GM23338 (cell line): ENCODE measurements at regions not wholly inside any gene's neighbourhood (a gene's known extent, or its start where the extent isn't known, plus 50 kb on each side); places are given as distances from the start of the nearest gene placed in this dataset.

Experiments
- ATAC-seq: fragments of 200-7000 bp; cut with Tn5 transposase; 3 replicates; pipeline ENCODE4 v1.9.1; 2020
- DNase-seq: peaks from one replicate; pipeline ENCODE4 v3.0.0-alpha.2; 2015; ENCODE audit warnings: low spot score
- H2AFZ ChIP-seq: fragments of 200-600 bp; sonication (generic); 2 replicates; pipeline ENCODE4 v1.8.0; 2016; ENCODE audit warnings: antibody characterized with exemption, mild to moderate bottlenecking, moderate library complexity
- H3F3A ChIP-seq: fragments of 200-600 bp; sonication (generic); replicated peaks from 2 replicates; pipeline ENCODE4 v1.8.0; 2017; ENCODE audit warnings: antibody characterized with exemption, mixed run types, low read depth
- H3K27ac ChIP-seq: fragments of 200-600 bp; sonication (generic); 2 replicates; pipeline ENCODE4 v1.6.1; 2016; ENCODE audit warnings: low read depth
- H3K27me3 ChIP-seq: fragments of 200-600 bp; sonication (generic); 2 replicates; pipeline ENCODE4 v1.8.0; 2016; ENCODE audit warnings: mild to moderate bottlenecking, mixed run types, moderate library complexity; ENCODE audit not compliant: insufficient read depth
- H3K36me3 ChIP-seq: fragments of 200-600 bp; sonication (generic); 2 replicates; pipeline ENCODE4 v1.8.0; 2016; ENCODE audit warnings: mild to moderate bottlenecking; ENCODE audit not compliant: insufficient read depth
- H3K4me1 ChIP-seq: fragments of 200-600 bp; sonication (generic); 2 replicates; pipeline ENCODE4 v1.8.0; 2016; ENCODE audit warnings: mild to moderate bottlenecking, moderate library complexity; ENCODE audit not compliant: insufficient read depth
- H3K4me2 ChIP-seq: fragments of 200-600 bp; sonication (generic); 2 replicates; pipeline ENCODE4 v1.7.1; 2017; ENCODE audit warnings: mixed run types
- H3K4me3 ChIP-seq: fragments of 200-600 bp; sonication (generic); 2 replicates; pipeline ENCODE4 v1.6.1; 2016; ENCODE audit warnings: mixed run types
- H3K79me2 ChIP-seq: fragments of 200-600 bp; sonication (generic); replicated peaks from 2 replicates; pipeline ENCODE4 v1.8.0; 2017; ENCODE audit warnings: mild to moderate bottlenecking; ENCODE audit not compliant: insufficient read depth
- H3K9me2 ChIP-seq: fragments of 200-600 bp; sonication (generic); 2 replicates; pipeline ENCODE4 v1.8.0; 2017; ENCODE audit not compliant: insufficient read depth
- H4K20me1 ChIP-seq: fragments of 200-600 bp; sonication (generic); replicated peaks from 2 replicates; pipeline ENCODE4 v1.8.0; 2017; ENCODE audit warnings: mild to moderate bottlenecking; ENCODE audit not compliant: insufficient read depth
- H3K27ac Mint-ChIP-seq: 2 replicates; pipeline ENCODE4 v1.8.0; 2020; ENCODE audit warnings: inconsistent platforms, mild to moderate bottlenecking, moderate library complexity, mixed read lengths
- H3K27me3 Mint-ChIP-seq: 3 replicates; pipeline ENCODE4 v1.8.0; 2022; ENCODE audit warnings: low read depth, mild to moderate bottlenecking, moderate library complexity, mixed read lengths, inconsistent platforms; ENCODE audit not compliant: insufficient read depth, poor library complexity
- H3K36me3 Mint-ChIP-seq: 3 replicates; pipeline ENCODE4 v1.8.0; 2021; ENCODE audit warnings: low read depth, mild to moderate bottlenecking, inconsistent platforms, moderate library complexity, mixed read lengths
- H3K4me1 Mint-ChIP-seq: 3 replicates; pipeline ENCODE4 v1.8.0; 2020; ENCODE audit warnings: mild to moderate bottlenecking, inconsistent platforms, mixed read lengths
- H3K4me3 Mint-ChIP-seq: 3 replicates; pipeline ENCODE4 v1.8.0; 2021; ENCODE audit warnings: moderate library complexity, mild to moderate bottlenecking, inconsistent platforms, mixed read lengths
- H3K9me3 Mint-ChIP-seq: 3 replicates; pipeline ENCODE4 v1.8.0; 2020; ENCODE audit warnings: moderate library complexity, mild to moderate bottlenecking, inconsistent platforms, mixed read lengths
- CREB1 ChIP-seq: fragments of 250-450 bp; sonication (Bioruptor Pico); IDR thresholded peaks from 2 replicates; pipeline ENCODE4 v1.5.0; 2020; ENCODE audit warnings: low read depth, mild to moderate bottlenecking, moderate library complexity
- CTCF ChIP-seq, 2 experiments: fragments of 200-600 bp in 1 of 2; sonication (generic) in 1 of 2; conservative IDR thresholded peaks; 2 replicates each; pipeline versions ENCODE4 v1.5.1 to v1.6.1; 2016 to 2017; ENCODE audit warnings: antibody characterized with exemption in 2 of 2, low read depth in 2 of 2, mild to moderate bottlenecking in 2 of 2, moderate library complexity in 1 of 2
- ETS1 ChIP-seq: IDR thresholded peaks from 2 replicates; pipeline ENCODE4 v1.6.1; 2016; ENCODE audit warnings: antibody characterized with exemption
- EZH2 ChIP-seq: fragments of 200-600 bp; sonication (generic); IDR thresholded peaks from one replicate; pipeline ENCODE4 v1.8.0; 2017; ENCODE audit warnings: antibody characterized with exemption, mild to moderate bottlenecking, low read depth; ENCODE audit not compliant: unreplicated experiment
- EZH2phosphoT487 ChIP-seq: fragments of 200-600 bp; sonication (generic); IDR thresholded peaks from one replicate; pipeline ENCODE4 v1.8.1; 2018; ENCODE audit warnings: antibody characterized with exemption; ENCODE audit not compliant: unreplicated experiment
- JUNB ChIP-seq: IDR thresholded peaks from one replicate; pipeline ENCODE4 v1.6.1; 2016; ENCODE audit warnings: antibody characterized with exemption; ENCODE audit not compliant: unreplicated experiment
- NANOG ChIP-seq: IDR thresholded peaks from 2 replicates; pipeline ENCODE4 v1.6.1; 2016; ENCODE audit warnings: antibody characterized with exemption, borderline replicate concordance
- POLR2AphosphoS5 ChIP-seq: IDR thresholded peaks from 2 replicates; pipeline ENCODE4 v1.6.1; 2016; ENCODE audit warnings: antibody characterized with exemption, low read depth
- REST ChIP-seq: IDR thresholded peaks from one replicate; pipeline ENCODE4 v1.6.1; 2018; ENCODE audit warnings: antibody characterized with exemption; ENCODE audit not compliant: unreplicated experiment
- STAT1 ChIP-seq: IDR thresholded peaks from one replicate; pipeline ENCODE4 v1.6.1; 2016; ENCODE audit warnings: antibody characterized with exemption; ENCODE audit not compliant: unreplicated experiment
- ZNF114 ChIP-seq: fragments of 250-450 bp; sonication (Bioruptor Pico); IDR thresholded peaks from 2 replicates; pipeline ENCODE4 v1.5.0; 2020; ENCODE audit warnings: mild to moderate bottlenecking, moderate library complexity
- ZNF331 ChIP-seq: fragments of 250-450 bp; sonication (Bioruptor Pico); IDR thresholded peaks from 2 replicates; pipeline ENCODE4 v1.5.0; 2020; ENCODE audit warnings: low read depth, mild to moderate bottlenecking, moderate library complexity
- ZNF462 ChIP-seq: fragments of 250-450 bp; sonication (Bioruptor Pico); IDR thresholded peaks from 2 replicates; pipeline ENCODE4 v1.5.0; 2020; ENCODE audit warnings: mild to moderate bottlenecking, moderate library complexity

GRCh38 chr13:86446311-86446710 lies 647.1 kb upstream of the SLITRK6 start:
- H3K27me3 Mint-ChIP-seq = no peaks in the 10 kb centered on the region
- H3K36me3 Mint-ChIP-seq = no peaks in the 10 kb centered on the region
- no peaks in the 10 kb centered on the region for H3F3A ChIP-seq
- H3K9me3 Mint-ChIP-seq = no peaks in the 10 kb centered on the region
- TF ChIP-seq STAT1 = no peak
- TF ChIP-seq EZH2phosphoT487 = no peak
- TF ChIP-seq REST = no peak
- TF ChIP-seq ZNF462 = no peak
- no peak for TF ChIP-seq ZNF331 (CRISPR knock-in tag)
- no peak for TF ChIP-seq CTCF (conservative IDR thresholded peaks at IDR 0.05; ENCODE audit: low read depth in 2 of 2)
- no peak for TF ChIP-seq ETS1
- no peak for TF ChIP-seq CREB1 (CRISPR knock-in tag)
- TF ChIP-seq EZH2 = no peak
- no peak for TF ChIP-seq ZNF114 (CRISPR knock-in tag)
- TF ChIP-seq POLR2AphosphoS5 = no peak
- TF ChIP-seq NANOG = no peak
- no peak for TF ChIP-seq JUNB
- ATAC-seq (peak; percentile 91), DNase-seq (peak; percentile 39)
- no peaks in the 10 kb centered on the region for H4K20me1 ChIP-seq
- H3K4me3 ChIP-seq = no peak overlapping the region
- no peak overlapping the region for H3K4me3 Mint-ChIP-seq
- no peaks in the 10 kb centered on the region for H3K9me2 ChIP-seq
- peaks cover 16% of the 10 kb centered on the region for H3K4me1 ChIP-seq
- no peak overlapping the region; the same call in 1 of the 2 replicates for H3K4me2 ChIP-seq
- H3K27ac ChIP-seq = no peak overlapping the region
- H3K36me3 ChIP-seq = no peaks in the 10 kb centered on the region
- no peaks in the 10 kb centered on the region for H3K27me3 ChIP-seq
- no peaks in the 10 kb centered on the region for H3K79me2 ChIP-seq
- no peak overlapping the region for H2AFZ ChIP-seq
- H3K27ac Mint-ChIP-seq = peak overlapping the region; percentile 80; the same call in 1 of the 2 replicates
- peaks cover 9% of the 10 kb centered on the region; the same call in 2 of the 3 replicates for H3K4me1 Mint-ChIP-seq
